HepG2 (cell line): ENCODE measurements at regions not wholly inside any gene's neighbourhood (a gene's known extent, or its start where the extent isn't known, plus 50 kb on each side); places are given as distances from the start of the nearest gene placed in this dataset.

Experiments used
- ATAC-seq: fragments of 200-7000 bp; cut with Tn5 transposase; 3 replicates; pipeline ENCODE4 v1.9.1; 2020; ENCODE audit warnings: mild to moderate bottlenecking, moderate library complexity
- BruUV-seq: library from RNA; stranded (reverse); fragments of 400-500 nt; replicated peaks from 2 replicates; lab custom pipeline; 2021; lab: Mats Ljungman, UMichigan
- CTCF ChIA-PET: fragments of 300-600 bp; formaldehyde crosslinking; extraction: SDS; loops from one replicate; lab custom pipeline; 2021; ENCODE audit warnings: low total read pairs, inconsistent platforms, low intra/inter-chr PET ratio; lab: Yijun Ruan, JAX
- POLR2A ChIA-PET: fragments of 350-600 bp; sonication (Branson Sonifier 250); formaldehyde crosslinking; loops from one replicate; lab custom pipeline; 2020; ENCODE audit warnings: antibody characterized with exemption, inconsistent platforms; lab: Yijun Ruan, JAX
- DNase-seq: peaks from one replicate; pipeline ENCODE4 v3.0.0-alpha.2; 2015; ENCODE audit warnings: low spot score
- FAIRE-seq: peaks from 3 replicates; lab custom pipeline; 2011; peaks lifted over from hg19 to GRCh38; lab: Jason Lieb, UNC
- H2AFZ ChIP-seq: one replicate; pipeline ENCODE4 v1.6.1; 2011; ENCODE audit warnings: low read length, inconsistent platforms
- H3K27ac ChIP-seq: fragments of 300-600 bp; 3 replicates; pipeline ENCODE4 v1.8.0; 2011; ENCODE audit warnings: mixed run types, mild to moderate bottlenecking, mixed read lengths, low read length, inconsistent platforms; ENCODE audit not compliant: insufficient read depth; ENCODE audit errors: extremely low read length
- H3K27me3 ChIP-seq, 2 experiments: fragments of 200-600 bp in 1 of 2; 2 replicates in 1 of 2; 3 replicates in 1 of 2; pipeline versions ENCODE4 v1.6.0 to v1.8.0; 2011; ENCODE audit warnings: low read length in 2 of 2, mild to moderate bottlenecking in 2 of 2, moderate library complexity in 2 of 2, inconsistent platforms in 1 of 2; ENCODE audit not compliant: insufficient read depth in 2 of 2, control insufficient read depth in 1 of 2
- H3K36me3 ChIP-seq, 2 experiments: fragments of 200-600 bp in 1 of 2; replicated peaks in 1 of 2; 2 replicates in 1 of 2; 3 replicates in 1 of 2; pipeline versions ENCODE4 v1.5.1 to v1.8.0; 2011; ENCODE audit warnings: low read length in 2 of 2, inconsistent platforms in 1 of 2; ENCODE audit not compliant: insufficient read depth in 2 of 2, control insufficient read depth in 1 of 2
- H3K4me1 ChIP-seq: 2 replicates; pipeline ENCODE4 v1.5.1; 2012; ENCODE audit warnings: low read length, inconsistent platforms; ENCODE audit not compliant: insufficient read depth
- H3K4me2 ChIP-seq: 2 replicates; pipeline ENCODE4 v1.6.0; 2011; ENCODE audit warnings: low read depth, low read length, inconsistent platforms
- H3K4me3 ChIP-seq, 3 experiments: fragments of 200-600 bp in 1 of 3; sonication (generic), shearing (Covaris generic) in 1 of 3; replicated peaks in 1 of 3; 2 replicates each; pipeline ENCODE4 v1.5.1; 2011 to 2016; ENCODE audit warnings: low read length in 3 of 3, inconsistent platforms in 2 of 3, low read depth in 2 of 3, mild to moderate bottlenecking in 2 of 3, control low read depth in 1 of 3, mixed read lengths in 1 of 3; ENCODE audit not compliant: insufficient read depth in 1 of 3
- H3K79me2 ChIP-seq: one replicate; pipeline ENCODE4 v1.6.1; 2011; ENCODE audit warnings: low read length, inconsistent platforms; ENCODE audit not compliant: insufficient read depth
- H3K9ac ChIP-seq: 2 replicates; pipeline ENCODE4 v1.6.0; 2011; ENCODE audit warnings: mild to moderate bottlenecking, low read depth, low read length, inconsistent platforms; ENCODE audit not compliant: insufficient read depth
- H3K9me3 ChIP-seq: 2 replicates; pipeline ENCODE4 v1.5.1; 2012; ENCODE audit warnings: mild to moderate bottlenecking, low read length
- H4K20me1 ChIP-seq: 2 replicates; pipeline ENCODE4 v1.6.0; 2011; ENCODE audit warnings: inconsistent platforms, mild to moderate bottlenecking, low read length, moderate library complexity; ENCODE audit not compliant: insufficient read depth
- ATRX ChIP-seq: sonication (generic); formaldehyde crosslinking; IDR thresholded peaks from 2 replicates; pipeline ENCODE4 v1.4.0; 2020; ENCODE audit warnings: missing genetic modification reagents, borderline replicate concordance
- BCL3 ChIP-seq: sonication (generic); formaldehyde crosslinking; IDR thresholded peaks from 2 replicates; pipeline ENCODE4 v1.5.1; 2020; ENCODE audit warnings: mild to moderate bottlenecking, missing genetic modification reagents, moderate library complexity
- FOXC1 ChIP-seq: sonication (generic); formaldehyde crosslinking; IDR thresholded peaks from 2 replicates; pipeline ENCODE4 v1.8.0; 2022; ENCODE audit warnings: mild to moderate bottlenecking, missing genetic modification reagents, borderline replicate concordance
- SMARCE1 ChIP-seq: fragments of 450-650 bp; IDR thresholded peaks from 2 replicates; pipeline ENCODE4 v1.6.1; 2017; ENCODE audit warnings: borderline replicate concordance
- SP2 ChIP-seq: sonication (generic); formaldehyde crosslinking; IDR thresholded peaks from 2 replicates; pipeline ENCODE4 v1.5.1; 2020; ENCODE audit warnings: mild to moderate bottlenecking, missing genetic modification reagents
- STAG1 ChIP-seq: sonication (generic); formaldehyde crosslinking; IDR thresholded peaks from 2 replicates; pipeline ENCODE4 v1.4.0; 2020; ENCODE audit warnings: missing genetic modification reagents
- ZNF367 ChIP-seq: sonication (generic); formaldehyde crosslinking; IDR thresholded peaks from 2 replicates; pipeline ENCODE4 v1.4.0; 2020; ENCODE audit warnings: missing genetic modification reagents, borderline replicate concordance
- ZNF878 ChIP-seq: sonication (generic); formaldehyde crosslinking; IDR thresholded peaks from 2 replicates; pipeline ENCODE4 v1.8.1; 2023; ENCODE audit warnings: mild to moderate bottlenecking, missing genetic modification reagents, moderate library complexity
- ZSCAN22 ChIP-seq: sonication (generic); formaldehyde crosslinking; IDR thresholded peaks from 2 replicates; pipeline ENCODE4 v1.4.0; 2020; ENCODE audit warnings: mild to moderate bottlenecking, missing genetic modification reagents
- WGBS: methylation state at CpG from one replicate; pipeline ENCODE4 v1.1.6; 2017; ENCODE audit warnings: low lambda C conversion rate; 5-methylcytosine and 5-hydroxymethylcytosine counted together
- in situ Hi-C: cut with HindIII; loops from 2 replicates; pipeline ENCODE4 v1.10.0; 2017; ENCODE audit warnings: low pct_unique_long_range_greater_than_20kb; ENCODE audit not compliant: extremely low pct_ligation_motif_present
- intact Hi-C: fragments of 100-400 bp; cut with micrococcal nuclease; formaldehyde crosslinking; loops from one replicate; pipeline ENCODE4 v1.10.0; 2022; ENCODE audit not compliant: unreplicated experiment
- TF ChIP-seq, protein P1 (sequence below): sonication (generic); formaldehyde crosslinking; IDR thresholded peaks from 2 replicates; pipeline ENCODE4 v1.9.0; 2021; ENCODE audit warnings: missing genetic modification reagents, mild to moderate bottlenecking, borderline replicate concordance
- TF ChIP-seq, protein P2 (sequence below): sonication (generic); formaldehyde crosslinking; IDR thresholded peaks from 2 replicates; pipeline ENCODE4 v1.4.0; 2020; ENCODE audit warnings: low read depth, missing genetic modification reagents
- TF ChIP-seq, protein P3 (sequence below): sonication (generic); formaldehyde crosslinking; IDR thresholded peaks from 2 replicates; pipeline ENCODE4 v1.4.0; 2020; ENCODE audit warnings: missing genetic modification reagents, borderline replicate concordance

GRCh38 chr12:30021051-30021833 is 237.5 kb upstream of the TMTC1 start:
- ATAC-seq = no peak
- TF ChIP-seq BCL3 (CRISPR knock-in tag) (no peak), STAG1 (CRISPR knock-in tag) (no peak), ZNF367 (CRISPR knock-in tag) (no peak), SP2 (CRISPR knock-in tag) (no peak), ATRX (no peak), FOXC1 (no peak), SMARCE1 (no peak), ZSCAN22 (CRISPR knock-in tag) (no peak), ZNF878 (CRISPR knock-in tag) (no peak)
- TF ChIP-seq, protein P1, sequence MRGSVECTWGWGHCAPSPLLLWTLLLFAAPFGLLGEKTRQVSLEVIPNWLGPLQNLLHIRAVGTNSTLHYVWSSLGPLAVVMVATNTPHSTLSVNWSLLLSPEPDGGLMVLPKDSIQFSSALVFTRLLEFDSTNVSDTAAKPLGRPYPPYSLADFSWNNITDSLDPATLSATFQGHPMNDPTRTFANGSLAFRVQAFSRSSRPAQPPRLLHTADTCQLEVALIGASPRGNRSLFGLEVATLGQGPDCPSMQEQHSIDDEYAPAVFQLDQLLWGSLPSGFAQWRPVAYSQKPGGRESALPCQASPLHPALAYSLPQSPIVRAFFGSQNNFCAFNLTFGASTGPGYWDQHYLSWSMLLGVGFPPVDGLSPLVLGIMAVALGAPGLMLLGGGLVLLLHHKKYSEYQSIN = no peak
- TF ChIP-seq, protein P2, sequence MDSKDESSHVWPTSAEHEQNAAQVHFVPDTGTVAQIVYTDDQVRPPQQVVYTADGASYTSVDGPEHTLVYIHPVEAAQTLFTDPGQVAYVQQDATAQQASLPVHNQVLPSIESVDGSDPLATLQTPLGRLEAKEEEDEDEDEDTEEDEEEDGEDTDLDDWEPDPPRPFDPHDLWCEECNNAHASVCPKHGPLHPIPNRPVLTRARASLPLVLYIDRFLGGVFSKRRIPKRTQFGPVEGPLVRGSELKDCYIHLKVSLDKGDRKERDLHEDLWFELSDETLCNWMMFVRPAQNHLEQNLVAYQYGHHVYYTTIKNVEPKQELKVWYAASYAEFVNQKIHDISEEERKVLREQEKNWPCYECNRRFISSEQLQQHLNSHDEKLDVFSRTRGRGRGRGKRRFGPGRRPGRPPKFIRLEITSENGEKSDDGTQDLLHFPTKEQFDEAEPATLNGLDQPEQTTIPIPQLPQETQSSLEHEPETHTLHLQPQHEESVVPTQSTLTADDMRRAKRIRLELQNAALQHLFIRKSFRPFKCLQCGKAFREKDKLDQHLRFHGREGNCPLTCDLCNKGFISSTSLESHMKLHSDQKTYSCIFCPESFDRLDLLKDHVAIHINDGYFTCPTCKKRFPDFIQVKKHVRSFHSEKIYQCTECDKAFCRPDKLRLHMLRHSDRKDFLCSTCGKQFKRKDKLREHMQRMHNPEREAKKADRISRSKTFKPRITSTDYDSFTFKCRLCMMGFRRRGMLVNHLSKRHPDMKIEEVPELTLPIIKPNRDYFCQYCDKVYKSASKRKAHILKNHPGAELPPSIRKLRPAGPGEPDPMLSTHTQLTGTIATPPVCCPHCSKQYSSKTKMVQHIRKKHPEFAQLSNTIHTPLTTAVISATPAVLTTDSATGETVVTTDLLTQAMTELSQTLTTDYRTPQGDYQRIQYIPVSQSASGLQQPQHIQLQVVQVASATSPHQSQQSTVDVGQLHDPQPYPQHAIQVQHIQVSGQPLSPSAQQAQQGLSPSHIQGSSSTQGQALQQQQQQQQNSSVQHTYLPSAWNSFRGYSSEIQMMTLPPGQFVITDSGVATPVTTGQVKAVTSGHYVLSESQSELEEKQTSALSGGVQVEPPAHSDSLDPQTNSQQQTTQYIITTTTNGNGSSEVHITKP (CRISPR knock-in tag) = no peak
- TF ChIP-seq, protein P3, sequence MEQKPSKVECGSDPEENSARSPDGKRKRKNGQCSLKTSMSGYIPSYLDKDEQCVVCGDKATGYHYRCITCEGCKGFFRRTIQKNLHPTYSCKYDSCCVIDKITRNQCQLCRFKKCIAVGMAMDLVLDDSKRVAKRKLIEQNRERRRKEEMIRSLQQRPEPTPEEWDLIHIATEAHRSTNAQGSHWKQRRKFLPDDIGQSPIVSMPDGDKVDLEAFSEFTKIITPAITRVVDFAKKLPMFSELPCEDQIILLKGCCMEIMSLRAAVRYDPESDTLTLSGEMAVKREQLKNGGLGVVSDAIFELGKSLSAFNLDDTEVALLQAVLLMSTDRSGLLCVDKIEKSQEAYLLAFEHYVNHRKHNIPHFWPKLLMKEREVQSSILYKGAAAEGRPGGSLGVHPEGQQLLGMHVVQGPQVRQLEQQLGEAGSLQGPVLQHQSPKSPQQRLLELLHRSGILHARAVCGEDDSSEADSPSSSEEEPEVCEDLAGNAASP (CRISPR knock-in tag) = no peak
- TF ChIP-seq, all 625 proteins: peak for 0
- H3K4me1 ChIP-seq = no peaks in the 10 kb centered on the region
- 0% methylated on average over 2 of the region's 2 CpGs for WGBS
- no peak overlapping the region for H3K4me2 ChIP-seq
- no peak overlapping the region for H3K9ac ChIP-seq
- CTCF ChIA-PET = no interaction called here
- H3K27ac ChIP-seq = no peak overlapping the region
- H2AFZ ChIP-seq = no peak overlapping the region
- peaks cover 9% of the 10 kb centered on the region for H3K9me3 ChIP-seq
- H4K20me1 ChIP-seq = no peaks in the 10 kb centered on the region
- no peaks in the 10 kb centered on the region for H3K27me3 ChIP-seq
- DNase-seq (no peak), FAIRE-seq (no peak)
- no peak overlapping the region for H3K4me3 ChIP-seq
- intact Hi-C loops (no loop called here), in situ Hi-C loops (no loop called here)
- H3K79me2 ChIP-seq = no peaks in the 10 kb centered on the region
- no TSS peak for BruUV-seq
- H3K36me3 ChIP-seq = no peaks in the 10 kb centered on the region
- POLR2A ChIA-PET = no interaction called here
